Spleen (tissue), 11 donors: ENCODE measurements at regions not wholly inside any gene's neighbourhood (a gene's known extent, or its start where the extent isn't known, plus 50 kb on each side); places are given as distances from the start of the nearest gene placed in this dataset.
"Not testable (repeated sequence)": the region's sequence is repeated elsewhere in the genome, so short reads cannot be mapped to it uniquely, and the experiment has no call there.

Experiments
- DNase-seq: peaks from one replicate; pipeline ENCODE4 v3.0.0-alpha.2; 2020
- H3K27ac ChIP-seq, 8 donors: fragments of 200-600 bp; sonication (generic) in 7 of 8; 1 replicate in 4 of 8; 2 replicates in 4 of 8; pipeline versions ENCODE4 v1.5.0 to v1.8.0; 2016 to 2021; ENCODE audit warnings: inconsistent platforms in 4 of 8, mild to moderate bottlenecking in 4 of 8, moderate library complexity in 1 of 8
- H3K27me3 ChIP-seq, 7 donors: fragments of 200-600 bp; sonication (generic) in 6 of 7; replicated peaks in 1 of 7; 1 replicate in 4 of 7; 2 replicates in 3 of 7; pipeline versions ENCODE4 v1.5.0 to v1.8.0; 2016 to 2021; ENCODE audit warnings: inconsistent platforms in 3 of 7, mild to moderate bottlenecking in 1 of 7
- H3K36me3 ChIP-seq, 6 donors: fragments of 200-600 bp; sonication (generic) in 5 of 6; 1 replicate in 4 of 6; 2 replicates in 2 of 6; pipeline versions ENCODE4 v1.5.0 to v1.8.0; 2016 to 2021; ENCODE audit warnings: inconsistent platforms in 2 of 6
- H3K4me1 ChIP-seq, 6 donors: fragments of 200-600 bp; sonication (generic) in 5 of 6; 1 replicate in 3 of 6; 2 replicates in 3 of 6; pipeline versions ENCODE4 v1.5.0 to v1.8.0; 2016 to 2021; ENCODE audit warnings: inconsistent platforms in 3 of 6
- H3K4me3 ChIP-seq, 8 donors: fragments of 200-600 bp; sonication (generic) in 7 of 8; 1 replicate in 4 of 8; 2 replicates in 4 of 8; pipeline versions ENCODE4 v1.5.0 to v1.8.0; 2016 to 2021; ENCODE audit warnings: inconsistent platforms in 4 of 8, mild to moderate bottlenecking in 4 of 8, moderate library complexity in 2 of 8
- H3K9me3 ChIP-seq, 8 donors: fragments of 200-600 bp; sonication (generic) in 7 of 8; 1 replicate in 4 of 8; 2 replicates in 4 of 8; pipeline versions ENCODE4 v1.5.0 to v1.8.0; 2016 to 2021; ENCODE audit warnings: inconsistent platforms in 4 of 8
- CTCF ChIP-seq, 11 experiments: fragments of 200-600 bp in 7 of 11; fragments of 450-650 bp in 4 of 11; sonication (generic) in 4 of 11; IDR thresholded peaks in 8 of 11; conservative IDR thresholded peaks in 3 of 11; 1 replicate in 7 of 11; 2 replicates in 4 of 11; pipeline versions ENCODE4 v1.4.0 to v1.8.0; 2016 to 2021; ENCODE audit warnings: antibody characterized with exemption in 11 of 11, inconsistent platforms in 4 of 11, mild to moderate bottlenecking in 1 of 11
- POLR2A ChIP-seq, 3 donors: fragments of 450-650 bp; IDR thresholded peaks; one replicate each; pipeline ENCODE4 v1.5.1; 2017; ENCODE audit warnings: antibody characterized with exemption in 3 of 3, mild to moderate bottlenecking in 1 of 3
- POLR2AphosphoS5 ChIP-seq, 3 donors: sonication (generic); formaldehyde crosslinking; IDR thresholded peaks; one replicate each; pipeline ENCODE4 v1.5.1; 2017; ENCODE audit warnings: antibody characterized with exemption in 3 of 3
- WGBS, 5 donors: extraction: QIAGEN DNeasy Blood & Tissue Kit in 3 of 5; methylation state at CpG; one replicate each; pipeline versions ENCODE4 v1.1.5 to v1.1.7; 2013 to 2018; 5-methylcytosine and 5-hydroxymethylcytosine counted together
- intact Hi-C: fragments of 100-400 bp; cut with DNase I; formaldehyde crosslinking; loops from one replicate; pipeline ENCODE4 v1.15.0; 2023; ENCODE audit warnings: low total_unique reads
- donor health status: healthy with polysubstance abuse.
- donor health status: DM: no; HTN: no; CAD: no; lungs with moderate emphysema.
- donor health status: DM: no; HTN: no; CAD: no.
- donor health status: Bipolar disorder and iron deficiency.
- donor health status: healthy.
- donor health status: DM: no; HTN: no; CAD: no.
- donor health status: DM: yes; HTN: yes; CAD: no.

GRCh38 chr20:43404878-43405277 lies 52.8 kb upstream of the SRSF6 start:
- DNase-seq: no peak
- 18 to 41% (median 29%) methylated on average over 3 of the region's 3 CpGs for WGBS, 5 donors
- no peak overlapping the region for H3K4me3 ChIP-seq
- no peaks in the 10 kb centered on the region for H3K36me3 ChIP-seq
- peaks cover 0 to 44% (median 6%) of the 10 kb centered on the region in 7 donors for H3K27me3 ChIP-seq
- H3K4me1 ChIP-seq: no peaks in the 10 kb centered on the region
- intact Hi-C loops: no loop called here
- H3K9me3 ChIP-seq: peaks cover 0 to 29% (median 19%) of the 10 kb centered on the region in 8 donors
- no peak overlapping the region for H3K27ac ChIP-seq
- no peak for TF ChIP-seq POLR2A (IDR thresholded peaks at IDR 0.05)
- TF ChIP-seq CTCF (IDR thresholded peaks at IDR 0.05 in 8 of 11, conservative IDR thresholded peaks at IDR 0.05 in 3 of 11): no peak
- TF ChIP-seq POLR2AphosphoS5 (IDR thresholded peaks at IDR 0.05): no peak

DNA sequence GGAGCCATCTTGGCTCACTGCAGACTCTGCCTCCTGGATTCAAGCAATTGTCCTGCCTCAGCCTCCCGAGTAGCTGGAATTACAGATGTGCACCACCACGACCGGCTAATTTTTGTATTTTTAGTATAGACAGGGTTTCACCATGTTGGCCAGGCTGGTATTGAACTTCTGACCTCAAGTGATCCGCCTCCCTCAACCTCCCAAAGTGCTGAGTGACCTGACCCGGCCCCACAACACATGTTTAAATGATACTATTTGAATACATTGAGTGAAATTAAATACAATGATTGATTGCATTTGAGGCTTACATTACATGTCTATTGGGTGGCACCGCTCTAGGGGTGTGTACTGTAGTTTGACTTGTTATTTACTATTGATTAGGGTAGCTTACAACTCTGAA lies 56.8 kb upstream of the SRSF6 start:
- intact Hi-C loops: not testable (repeated sequence)

DNA sequence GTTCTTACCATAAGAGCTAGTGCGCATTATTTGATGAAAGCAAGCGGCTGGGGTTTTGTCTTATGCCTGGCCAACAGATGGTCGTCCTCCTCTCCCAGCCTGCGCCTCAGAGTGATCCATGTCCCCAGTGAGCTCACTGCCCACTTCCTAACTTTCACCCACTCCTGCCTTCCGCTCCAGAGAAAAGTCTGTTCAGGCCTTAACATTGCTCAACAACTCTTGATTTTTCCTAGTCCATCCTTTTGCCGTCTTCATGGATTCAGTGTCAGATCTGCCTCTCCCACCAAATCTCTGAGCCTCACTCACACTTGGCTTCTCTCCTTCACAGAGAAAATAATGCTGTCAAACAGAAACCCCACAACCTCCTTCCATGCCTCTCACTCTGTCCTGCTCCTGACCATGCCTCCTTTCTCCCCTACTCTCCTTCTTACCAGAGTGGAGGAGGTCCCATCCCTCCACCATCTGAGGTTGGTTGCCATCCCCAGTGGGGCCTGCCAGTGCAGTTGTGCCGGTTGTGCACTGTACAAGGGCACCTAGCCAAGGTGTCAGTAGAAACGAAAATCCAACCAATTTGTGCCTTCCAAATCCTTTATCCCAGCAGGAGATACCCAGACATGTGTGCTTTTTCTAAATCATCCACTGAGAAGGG lies 58.9 kb upstream of the SRSF6 start:
- no peaks in the 10 kb centered on the region for H3K4me1 ChIP-seq
- WGBS, 5 donors: 76 to 84% (median 79%) methylated on average over 8 of the region's 8 CpGs
- H3K36me3 ChIP-seq: no peaks in the 10 kb centered on the region
- H3K9me3 ChIP-seq: peaks cover 0 to 5% (median 2%) of the 10 kb centered on the region in 8 donors
- no peak overlapping the region for H3K4me3 ChIP-seq
- peaks cover 0 to 7% (median 0%) of the 10 kb centered on the region in 7 donors for H3K27me3 ChIP-seq
- intact Hi-C loops: no loop called here
- no peak for DNase-seq
- TF ChIP-seq CTCF (IDR thresholded peaks at IDR 0.05 in 8 of 11, conservative IDR thresholded peaks at IDR 0.05 in 3 of 11): no peak
- no peak for TF ChIP-seq POLR2A (IDR thresholded peaks at IDR 0.05)
- no peak for TF ChIP-seq POLR2AphosphoS5 (IDR thresholded peaks at IDR 0.05)
- H3K27ac ChIP-seq: no peak overlapping the region

More for the DNA sequence above, 56.8 kb upstream of the SRSF6 start:
- not testable (repeated sequence) for H3K4me1 ChIP-seq, H3K4me3 ChIP-seq, H3K27ac ChIP-seq, DNase-seq, H3K9me3 ChIP-seq, H3K36me3 ChIP-seq
- 80 to 90% (median 87%) methylated on average over 6 of the region's 6 CpGs for WGBS, 5 donors
- H3K27me3 ChIP-seq: peaks cover 0 to 20% (median 6%) of the 10 kb centered on the region in 7 donors

GRCh38 chr20:43397147-43397546 lies 60.5 kb upstream of the SRSF6 start:
- Histone ChIP-seq H3K27ac (no peak overlapping the region), H3K36me3 (no peaks in the 10 kb centered on the region), H3K9me3 (peaks cover 0 to 13% (median 3%) of the 10 kb centered on the region in 8 donors), H3K4me3 (no peak overlapping the region), H3K27me3 (peaks cover 0 to 21% (median 0%) of the 10 kb centered on the region in 7 donors), H3K4me1 (no peaks in the 10 kb centered on the region)
- DNase-seq: no peak
- intact Hi-C loops: no loop called here
- 72 to 88% (median 83%) methylated on average over 2 of the region's 2 CpGs for WGBS, 5 donors
- TF ChIP-seq POLR2A (IDR thresholded peaks at IDR 0.05) (no peak), CTCF (IDR thresholded peaks at IDR 0.05 in 8 of 11, conservative IDR thresholded peaks at IDR 0.05 in 3 of 11) (no peak), POLR2AphosphoS5 (IDR thresholded peaks at IDR 0.05) (no peak)
